Suppressor macrophage treated with lipopolysaccharide for 1 hour (primary cell): ENCODE measurements at regions not wholly inside any gene's neighbourhood (a gene's known extent, or its start where the extent isn't known, plus 50 kb on each side); places are given as distances from the start of the nearest gene placed in this dataset.

Experiments
- DNase-seq, 3 donors: peaks; one replicate each; pipeline ENCODE4 v3.0.0-alpha.2; 2020 to 2022

DNA sequence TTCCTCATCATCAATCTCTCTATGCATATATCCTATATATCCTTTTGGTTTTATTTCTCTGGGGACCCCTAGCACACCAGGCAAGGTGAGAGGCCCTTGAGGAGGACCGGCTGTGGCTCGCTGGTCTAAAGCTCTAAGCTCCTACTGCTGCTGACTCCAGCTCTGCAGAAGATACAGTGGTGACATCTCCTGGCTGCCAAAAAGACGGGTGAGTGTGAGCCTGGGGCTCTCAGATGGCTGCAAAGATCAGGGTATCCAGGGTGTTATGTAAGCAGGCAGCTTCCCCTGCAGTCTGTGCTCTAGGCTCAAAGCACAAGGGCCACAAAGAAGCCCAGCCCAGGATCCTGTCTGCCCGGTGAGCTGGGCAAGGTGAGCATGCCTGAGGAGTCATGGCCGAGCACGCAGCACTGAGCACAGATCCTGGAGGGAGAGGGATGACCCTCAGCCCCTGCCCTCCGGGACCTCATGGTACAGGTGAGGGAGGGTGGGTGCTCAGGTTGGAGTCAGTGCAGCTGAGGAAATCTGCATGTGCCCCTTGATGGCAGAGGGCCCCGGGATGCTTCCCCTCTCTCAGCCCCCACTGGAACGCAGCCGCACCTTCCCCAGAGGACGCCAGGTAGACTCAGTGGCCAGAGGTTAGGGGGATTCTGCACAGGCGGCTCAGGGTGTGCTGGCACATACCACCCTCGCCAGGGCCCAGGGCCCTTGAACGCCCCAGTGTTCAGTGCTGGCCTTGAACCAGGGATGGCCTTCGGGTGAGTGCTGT, 95.4 kb upstream of the INSIG1 start:
- DNase-seq, result no peak

DNA sequence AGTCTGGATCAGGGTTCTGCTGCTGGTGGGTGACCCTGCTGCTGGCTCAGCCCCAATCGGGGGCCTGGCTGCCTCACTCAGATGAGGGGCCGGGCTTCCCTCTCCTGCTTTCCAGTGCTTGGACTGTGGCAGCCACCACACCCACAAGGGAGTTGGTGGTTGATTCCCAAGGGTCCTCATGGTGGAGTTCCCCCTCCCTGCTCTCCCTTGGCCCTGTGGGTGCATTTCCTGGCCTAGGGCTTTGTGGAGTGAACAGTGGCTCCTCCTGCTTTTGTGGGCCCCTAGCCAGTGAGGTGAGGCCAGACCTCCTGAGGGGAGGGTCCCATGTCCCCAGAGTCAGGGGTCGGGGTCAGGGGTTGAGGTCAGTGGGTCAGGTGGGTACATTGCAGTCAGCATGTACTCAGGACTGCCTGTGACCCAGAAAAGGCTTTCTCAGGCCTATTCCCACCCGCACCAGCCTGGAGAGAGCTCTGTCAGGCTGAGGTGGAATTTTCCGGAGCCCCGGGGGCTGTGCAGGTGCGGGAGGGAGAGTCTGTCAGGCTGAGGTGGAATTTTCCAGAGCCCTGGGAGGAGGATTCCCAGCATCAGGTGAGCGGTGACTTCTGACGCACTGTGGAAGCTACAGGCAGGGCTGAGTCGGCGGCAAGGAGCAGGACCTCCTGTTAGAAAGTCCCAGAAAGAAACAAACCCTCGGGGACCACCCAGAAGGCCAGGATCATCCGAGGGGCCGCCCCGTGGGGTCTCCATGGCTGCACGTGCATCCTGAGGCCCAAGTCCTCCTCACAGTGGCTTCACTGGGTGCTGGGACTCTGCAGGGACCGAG, 94.4 kb upstream of the INSIG1 start:
- DNase-seq, result no peak

DNA sequence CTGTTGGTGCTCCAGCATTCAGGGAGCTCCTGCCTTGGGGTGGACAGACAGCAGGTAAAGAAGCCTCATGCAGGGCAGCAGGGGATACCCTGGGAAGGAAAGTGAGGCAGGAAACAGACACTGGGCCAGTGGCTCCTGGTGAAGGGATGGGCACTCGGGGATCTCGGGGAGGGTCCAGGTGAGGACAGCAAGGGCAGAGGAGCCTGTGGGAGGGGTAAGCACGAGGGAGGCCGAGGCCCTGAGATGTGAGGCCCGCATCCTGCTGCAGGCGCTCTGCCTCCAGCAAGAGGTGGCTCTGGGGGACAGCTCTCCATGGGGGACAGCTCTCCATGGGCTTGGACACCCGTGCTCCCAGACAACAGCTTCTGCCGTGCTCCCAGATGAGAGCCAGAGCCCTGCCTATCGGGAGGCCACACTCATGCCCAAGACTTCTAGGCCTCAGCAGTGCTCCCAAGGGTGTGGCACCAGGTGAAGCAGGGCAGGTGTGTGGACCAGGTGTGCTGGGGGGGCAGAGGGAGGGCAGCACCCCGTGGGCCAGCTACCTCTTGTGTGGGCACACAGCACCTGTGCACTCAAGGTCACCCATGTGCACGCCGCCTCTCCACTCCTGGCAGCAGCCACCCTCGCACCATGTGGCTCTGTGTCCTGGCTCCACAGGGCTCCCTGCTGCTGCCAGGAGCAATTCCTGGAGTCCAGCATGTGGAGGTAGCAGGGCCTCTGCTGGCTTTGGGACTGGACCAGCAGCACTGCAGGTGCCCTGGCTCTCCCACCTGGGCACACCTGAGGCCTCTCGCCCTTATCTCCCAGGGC, 93.6 kb upstream of the INSIG1 start:
- DNase-seq, result no peak

DNA sequence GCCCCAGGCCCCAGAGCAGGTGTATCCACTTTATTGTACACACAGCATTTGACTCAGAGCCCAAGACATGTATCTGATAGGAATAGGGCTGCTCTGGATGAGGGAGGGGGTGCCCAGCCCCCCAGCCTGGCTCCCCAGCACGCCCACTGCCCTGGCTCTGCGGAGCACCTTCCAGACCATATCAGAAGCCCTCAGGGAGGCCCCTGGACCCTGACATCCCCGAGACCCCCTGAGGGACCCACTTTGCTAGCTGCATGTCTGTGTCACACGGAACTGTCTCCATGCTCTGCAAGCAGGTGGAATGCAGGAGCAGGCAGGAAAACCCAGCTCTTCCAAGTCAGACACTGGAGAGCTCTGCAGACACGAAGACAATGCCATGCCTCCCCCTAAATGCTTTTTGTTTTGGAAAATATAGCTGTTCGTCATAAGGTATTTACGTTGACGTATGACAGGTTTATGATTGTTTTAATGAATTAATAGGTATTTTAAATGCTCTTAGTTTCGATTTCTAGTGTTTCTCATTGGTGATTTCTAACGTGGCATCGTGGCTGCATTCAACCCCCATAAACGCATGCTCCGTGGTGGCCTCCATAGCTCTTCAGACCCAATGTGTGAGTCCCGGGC, 92.8 kb upstream of the INSIG1 start:
- DNase-seq, result no peak

DNA sequence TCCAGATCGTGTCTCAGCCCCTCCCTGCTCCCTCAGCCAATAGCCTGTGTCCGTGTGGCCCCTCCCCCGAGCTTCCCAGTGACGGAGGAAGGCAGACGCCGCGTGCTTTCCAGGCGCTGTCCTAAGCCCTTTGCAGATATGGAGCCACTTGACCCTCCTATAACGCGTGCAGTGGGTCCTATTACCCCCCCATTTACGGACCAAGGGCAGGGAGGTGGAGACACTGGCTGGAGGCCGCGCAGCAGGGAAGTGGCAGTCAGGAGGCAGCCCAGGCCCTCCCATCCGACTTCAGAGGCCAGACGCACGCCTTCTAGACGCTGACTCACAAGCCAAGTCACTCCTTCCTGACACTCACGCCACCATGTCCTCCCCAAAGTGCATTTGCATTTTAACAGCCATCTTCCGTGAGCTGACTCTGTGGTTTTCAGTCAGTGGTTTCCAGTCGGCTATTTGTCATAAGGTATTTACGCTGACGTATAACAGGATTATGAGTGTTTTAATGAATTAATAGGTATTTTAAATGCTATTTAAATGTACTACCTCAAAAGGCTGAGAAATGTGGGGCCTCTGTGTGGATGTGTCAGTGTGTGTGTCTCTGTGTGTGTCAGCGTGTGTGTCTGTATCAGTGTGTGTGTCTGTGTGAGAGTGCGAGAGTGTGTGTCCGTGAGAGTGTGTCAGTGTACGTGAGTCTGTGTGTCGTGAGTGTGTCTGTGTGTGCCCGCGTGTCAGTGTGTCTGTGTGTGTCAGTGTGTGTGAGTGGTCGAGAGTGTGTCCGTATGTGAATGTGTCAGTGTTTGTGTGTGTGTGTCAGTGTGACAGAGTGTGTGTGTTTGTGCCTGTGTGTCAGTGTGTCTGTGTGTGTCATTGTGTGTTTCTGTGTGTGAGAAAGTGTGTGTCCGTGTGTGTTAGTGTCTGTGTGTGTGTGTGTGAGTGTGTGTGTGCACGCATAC, 92.0 kb upstream of the INSIG1 start:
- peak; percentile 96 to 99 (median 98) for DNase-seq

DNA sequence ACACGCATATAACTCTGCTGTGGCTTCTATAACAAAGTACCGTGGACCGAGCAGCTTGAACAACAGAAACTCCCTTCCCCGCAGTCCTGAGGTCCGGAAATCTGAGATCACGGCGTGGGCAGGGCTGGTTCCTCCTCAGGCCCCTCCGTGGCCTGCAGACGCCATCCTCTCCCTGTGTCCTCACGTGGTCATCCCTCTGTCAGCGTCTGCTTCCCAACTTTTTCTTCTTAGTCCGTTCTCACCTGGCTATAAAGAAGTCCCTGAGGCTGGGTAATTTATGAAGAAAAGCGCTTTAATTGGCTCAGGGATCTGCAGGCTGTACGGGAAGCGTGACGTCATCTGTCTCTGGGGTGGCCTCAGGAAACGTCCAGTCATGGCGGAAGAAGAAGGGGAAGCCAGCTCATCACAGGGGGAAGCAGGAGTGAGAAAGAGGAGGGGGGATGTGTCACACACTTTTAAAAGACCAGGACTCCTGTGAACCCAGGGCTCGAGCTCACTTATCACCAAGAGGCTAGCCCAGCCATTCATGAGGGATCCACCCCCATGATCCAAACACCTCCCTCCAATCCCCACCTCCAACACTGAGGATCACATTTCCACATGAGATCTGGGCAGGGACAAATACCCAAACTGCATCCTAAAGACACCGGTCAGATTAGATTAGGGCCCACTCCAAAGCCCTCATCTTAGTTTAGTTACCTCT, 91.2 kb upstream of the INSIG1 start:
- DNase-seq, result peak; percentile 97

DNA sequence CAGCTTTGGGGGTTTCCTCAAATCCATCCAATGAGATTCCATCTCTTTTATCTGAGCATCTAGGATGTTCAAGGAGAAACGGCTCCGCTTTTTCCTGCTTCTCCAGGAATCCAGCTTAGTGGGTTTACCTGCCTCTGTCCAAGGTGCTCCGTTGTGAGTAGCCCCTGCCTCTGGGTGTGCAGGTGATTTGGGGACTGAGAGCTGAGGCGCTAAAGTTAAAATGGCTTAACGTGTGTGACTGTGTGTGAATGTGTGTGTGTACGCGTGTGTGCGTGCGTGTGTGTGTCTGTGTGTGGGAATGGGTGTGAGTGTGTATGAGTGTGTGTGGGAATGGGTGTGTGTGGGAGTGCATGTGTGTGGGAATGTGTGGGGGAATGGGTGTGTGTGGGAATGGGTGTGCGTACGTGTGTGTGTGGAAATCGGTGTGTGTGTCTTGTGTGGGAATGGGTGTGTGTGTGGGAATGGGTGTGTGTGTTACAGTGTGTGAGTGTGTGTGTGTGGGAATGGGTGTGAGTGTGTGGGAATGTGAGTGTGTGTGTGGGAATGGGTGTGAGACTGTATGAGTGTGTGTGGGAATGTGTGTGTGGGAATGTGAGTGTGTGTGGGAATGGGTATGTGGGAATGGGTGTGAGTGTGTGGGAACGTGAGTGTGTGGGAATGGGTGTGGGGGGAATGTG, 90.2 kb upstream of the INSIG1 start:
- no peak for DNase-seq

DNA sequence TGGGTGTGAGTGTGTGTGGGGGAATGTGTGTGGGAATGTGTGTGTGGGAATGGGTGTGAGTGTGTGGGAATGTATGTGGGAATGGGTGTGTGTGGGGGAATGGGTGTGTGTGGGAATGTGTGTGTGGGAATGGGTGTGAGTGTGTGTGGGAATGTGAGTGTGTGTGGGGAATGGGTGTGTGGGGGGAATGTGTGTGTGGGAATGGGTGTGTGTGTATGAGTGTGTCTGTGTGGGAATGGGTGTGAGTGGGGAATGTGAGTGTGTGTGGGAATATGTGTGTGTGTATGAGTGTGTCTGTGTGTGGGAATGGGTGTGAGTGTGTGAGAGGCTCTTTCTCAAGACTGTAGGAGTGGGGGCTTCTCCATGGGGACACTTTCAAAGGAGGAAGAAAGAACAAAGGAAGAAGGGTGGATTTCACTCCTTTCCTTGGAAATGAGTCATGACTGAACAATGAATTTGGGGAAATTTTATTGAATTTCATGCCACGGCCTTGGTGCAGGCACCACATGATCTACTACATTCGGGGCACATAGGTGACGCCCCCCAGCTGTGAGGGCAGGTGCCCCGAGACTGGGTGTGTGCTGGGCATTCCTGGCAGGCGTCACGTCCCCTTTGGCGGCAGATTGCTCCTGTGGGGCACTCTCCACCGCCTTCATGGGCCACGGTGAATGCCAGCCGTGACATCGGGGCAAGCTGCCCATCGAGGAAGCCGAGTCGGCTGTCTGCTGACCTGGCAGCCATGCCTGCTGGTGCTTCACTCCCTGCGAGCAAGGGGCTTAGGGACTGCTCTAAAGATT, 88.8 kb upstream of the INSIG1 start:
- peak; percentile 45 to 72 (median 70) for DNase-seq

DNA sequence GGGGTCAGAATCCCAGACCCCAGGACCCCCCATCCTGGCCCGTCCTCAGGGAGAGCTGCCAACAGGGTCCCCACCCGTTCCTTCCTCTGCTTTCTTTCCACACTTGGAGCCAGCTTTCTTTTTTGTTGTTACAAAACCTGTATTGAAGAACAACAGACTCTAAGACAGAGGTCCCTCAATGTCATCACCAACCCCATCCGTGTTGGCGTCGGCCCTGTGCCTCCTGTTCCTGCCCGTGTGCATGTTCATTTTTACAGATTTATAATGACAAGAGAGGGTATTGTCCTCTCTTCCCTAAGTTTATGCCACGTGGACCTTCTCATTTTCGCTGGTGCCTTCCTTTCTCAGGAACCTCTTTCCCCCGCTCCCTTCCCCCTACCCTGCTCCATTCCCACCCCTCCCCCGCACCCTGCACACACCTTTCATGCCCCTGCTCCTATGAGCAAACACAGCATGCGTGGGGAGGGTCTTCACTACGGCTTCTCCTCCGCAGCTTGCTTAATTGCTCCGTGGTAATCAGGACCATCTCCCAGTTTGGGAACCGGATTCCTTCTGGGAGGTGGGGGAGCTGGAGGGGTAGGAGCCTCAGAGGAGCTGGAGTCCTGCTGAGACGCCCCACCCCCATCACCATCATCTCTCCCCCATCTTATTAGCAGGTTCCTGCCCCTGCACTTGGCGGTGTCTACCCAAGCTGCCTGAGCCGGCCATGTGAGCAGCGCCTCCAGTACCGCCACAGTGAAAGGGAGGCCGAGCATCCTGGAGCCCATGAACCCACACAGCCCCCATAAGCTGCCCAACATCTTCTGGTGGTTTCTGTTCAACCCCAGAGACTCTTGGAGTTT, 88.0 kb upstream of the INSIG1 start:
- no peak for DNase-seq

DNA sequence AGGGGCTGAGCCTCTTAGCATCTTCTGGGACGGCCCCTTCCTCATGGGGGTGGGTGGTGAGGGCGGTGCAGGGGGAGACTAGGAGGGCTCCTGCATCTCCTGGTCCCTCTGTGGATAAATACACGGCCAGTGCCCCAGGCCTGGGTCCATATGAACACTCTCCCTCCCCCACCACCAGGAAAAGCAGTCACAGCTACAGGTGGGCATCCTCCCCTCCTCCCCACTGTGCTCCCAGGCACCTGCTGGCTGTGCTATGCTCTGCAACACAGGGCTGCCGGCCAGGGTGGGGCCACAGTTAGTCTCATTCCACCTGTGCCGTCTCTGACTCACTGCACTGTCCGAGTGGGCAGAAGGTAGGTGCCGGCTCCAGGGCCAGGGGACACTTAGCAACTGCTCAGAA, 87.3 kb upstream of the INSIG1 start:
- DNase-seq, result no peak

DNA sequence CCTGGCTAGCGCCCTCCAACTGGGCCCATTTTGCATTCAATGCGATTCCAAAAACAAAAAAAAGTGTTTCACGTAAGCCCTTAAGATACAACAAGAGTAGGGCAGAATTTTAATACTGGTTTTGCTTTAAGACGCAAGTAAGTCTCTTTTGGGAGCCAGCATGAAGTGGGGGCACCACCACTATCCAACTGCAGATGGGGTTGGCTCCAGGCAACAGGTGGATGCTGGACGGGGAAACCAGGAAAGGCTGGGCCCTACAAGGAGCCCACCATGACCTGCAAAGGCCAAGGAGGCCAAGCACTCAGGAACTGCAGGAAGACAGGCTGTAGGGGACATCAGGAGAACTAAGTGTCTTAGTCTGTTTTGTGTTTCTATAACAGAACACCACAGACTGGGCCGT, 86.5 kb upstream of the INSIG1 start:
- DNase-seq, result no peak

DNA sequence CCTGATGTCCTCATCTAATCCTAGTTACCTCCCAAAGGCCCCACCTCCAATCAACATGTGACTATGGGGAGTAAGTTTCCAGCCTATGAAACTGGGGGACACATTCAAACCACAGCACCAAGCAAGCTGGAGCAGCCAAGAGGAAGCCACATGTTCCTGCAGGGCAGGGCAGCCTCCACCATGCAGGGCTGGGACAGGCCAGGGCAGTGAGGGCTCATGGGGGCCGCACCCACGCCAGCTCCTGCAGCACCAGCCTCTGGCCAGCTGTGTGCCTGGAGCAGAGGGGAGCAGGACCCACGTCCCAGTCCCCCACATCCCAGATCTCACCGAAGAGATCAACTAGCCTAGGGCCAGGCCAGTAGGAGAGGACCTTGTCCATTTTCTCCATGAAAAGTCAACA, 85.9 kb upstream of the INSIG1 start:
- DNase-seq, result no peak

DNA sequence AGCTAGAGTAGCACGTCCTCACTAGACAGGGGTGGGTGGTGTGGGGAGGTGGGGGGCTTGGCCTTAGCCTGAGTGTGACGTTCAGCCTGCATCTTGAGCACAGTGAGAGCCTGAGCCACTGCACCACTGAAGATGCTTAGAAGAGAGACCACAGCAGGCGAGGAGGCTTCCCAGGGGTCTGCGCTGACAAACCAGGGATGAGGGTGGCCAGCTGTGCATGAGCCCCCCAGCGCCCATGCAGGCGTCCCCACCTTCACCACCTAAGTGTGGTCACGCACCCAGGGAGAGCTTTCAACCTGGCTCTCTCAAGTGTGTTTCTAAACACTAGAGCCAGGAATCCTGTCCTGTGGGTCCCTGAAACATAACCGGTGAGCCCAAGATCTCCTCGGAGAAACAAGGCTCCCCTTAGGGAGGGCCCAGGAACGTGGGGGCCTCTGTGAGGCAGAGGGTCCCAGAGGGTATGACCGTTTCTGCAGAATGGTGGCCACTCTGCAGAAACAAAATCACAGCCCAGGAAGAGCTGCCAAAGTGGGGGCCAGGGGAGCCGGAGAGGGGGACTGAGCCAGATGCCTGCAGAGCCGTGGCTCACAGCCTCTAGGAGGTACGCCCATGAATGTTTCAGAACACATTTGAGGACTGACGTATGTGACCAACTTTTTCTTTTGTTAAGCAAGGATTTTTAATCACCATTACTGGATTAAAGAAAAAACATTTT, 85.2 kb upstream of the INSIG1 start:
- DNase-seq, result no peak

DNA sequence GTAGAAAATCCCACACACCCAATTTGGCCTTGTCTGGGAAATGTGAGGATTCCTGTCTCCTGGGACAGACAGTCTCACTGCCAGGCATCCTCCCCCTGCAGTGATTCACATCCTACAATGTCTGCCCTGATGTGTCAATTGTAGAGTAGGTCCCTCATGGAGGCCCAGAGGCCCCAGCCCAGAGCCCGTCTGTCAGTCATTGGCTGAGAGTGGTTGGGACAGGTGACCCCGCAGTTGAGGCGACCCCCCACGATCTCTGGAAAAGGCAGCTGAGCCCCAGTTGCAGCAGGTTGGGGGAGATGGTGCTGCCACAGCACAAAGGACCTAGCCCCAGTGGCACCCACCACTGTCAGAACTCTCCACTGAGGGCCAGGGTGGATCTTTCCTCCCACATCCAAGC, 84.3 kb upstream of the INSIG1 start:
- peak in 2 of 3 donors; percentile 47 to 49 for DNase-seq

DNA sequence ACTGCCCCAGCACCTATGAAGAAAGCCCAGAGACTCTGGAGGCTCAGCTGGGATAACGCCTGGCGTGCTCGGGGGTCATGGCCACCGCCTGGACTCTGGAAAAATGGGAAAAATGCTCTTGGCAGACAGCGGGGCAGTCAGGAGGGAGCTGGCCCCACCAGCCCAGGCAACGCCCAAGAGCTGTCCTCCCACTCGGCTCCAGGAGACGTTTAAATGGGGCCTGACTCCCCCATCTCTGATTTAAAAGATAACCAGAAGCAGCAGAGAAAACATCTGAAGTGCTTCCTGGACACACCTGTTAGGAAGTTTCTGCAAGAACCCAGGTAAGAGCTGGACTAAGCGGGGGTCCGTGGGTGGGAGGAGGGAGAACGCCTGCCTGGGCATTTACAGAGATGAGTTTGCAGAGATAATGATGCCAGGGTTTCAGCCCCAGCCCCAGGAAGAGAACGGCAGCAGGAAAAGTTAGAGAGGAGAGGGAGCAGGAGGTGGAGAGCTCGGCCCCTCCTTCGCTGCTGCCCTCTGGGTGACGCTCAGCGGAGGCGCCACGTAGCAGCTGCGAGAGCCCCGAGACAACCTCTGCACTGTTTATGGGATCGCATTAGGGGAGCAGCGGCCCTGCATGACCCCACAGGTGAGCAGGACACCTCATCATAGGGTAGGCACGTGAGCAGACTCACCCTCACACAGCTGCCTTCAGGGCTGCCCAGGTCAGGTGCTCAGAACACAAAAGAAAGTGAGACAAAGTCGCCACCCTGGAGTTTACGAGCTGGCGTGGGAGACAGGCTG, 83.5 kb upstream of the INSIG1 start:
- DNase-seq, result no peak

DNA sequence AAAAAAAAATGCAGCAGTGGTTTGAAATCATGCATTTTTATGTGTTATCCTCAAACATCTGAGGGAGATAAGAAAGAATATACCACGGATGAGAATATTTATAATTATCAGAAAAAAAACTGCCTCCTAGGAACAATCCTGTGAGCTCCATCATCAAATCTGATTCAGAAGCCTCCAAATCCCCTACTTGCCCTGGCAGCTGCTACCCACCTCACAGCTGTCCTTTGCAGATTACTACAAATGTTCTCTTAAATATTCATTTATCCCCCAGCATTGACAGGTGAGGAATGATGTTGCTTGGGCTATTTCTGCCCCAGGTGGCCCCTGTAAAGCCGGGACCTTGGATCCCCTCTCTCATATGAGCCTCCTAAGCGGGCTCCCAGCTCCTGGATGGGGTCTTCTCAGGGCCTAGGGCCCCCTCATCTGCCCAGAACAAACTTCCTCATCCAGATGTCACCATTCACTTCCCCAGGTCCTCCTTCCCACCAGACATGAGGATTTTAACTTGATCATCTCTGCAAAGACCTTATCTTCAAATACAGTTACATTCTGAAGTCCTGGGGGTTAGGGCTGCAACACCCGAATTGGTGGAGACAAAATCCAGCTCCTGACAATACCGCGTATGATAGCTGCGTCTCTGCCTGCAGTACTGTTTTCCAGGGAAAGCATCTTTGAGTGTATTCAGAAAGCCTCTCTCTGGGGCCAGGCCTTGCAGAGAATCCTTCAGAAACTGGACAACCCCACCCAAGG, 81.9 kb upstream of the INSIG1 start:
- DNase-seq, result no peak
